PFSK-1 (cell line): ENCODE measurements at regions not wholly inside any gene's neighbourhood (a gene's known extent, or its start where the extent isn't known, plus 50 kb on each side); places are given as distances from the start of the nearest gene placed in this dataset.

ENCODE experiments used
- FOXP2 ChIP-seq: optimal IDR thresholded peaks from 2 replicates; pipeline ENCODE3; 2011; ENCODE audit warnings: borderline replicate concordance, control low read depth, inconsistent platforms; ENCODE audit not compliant: insufficient read depth; ENCODE audit errors: extremely low read length, extremely low read depth
- POLR2AphosphoS5 ChIP-seq: IDR thresholded peaks from 2 replicates; pipeline ENCODE4 v1.6.1; 2012; ENCODE audit warnings: low read depth, mild to moderate bottlenecking, control low read depth, low read length, moderate library complexity
- SIN3A ChIP-seq: IDR thresholded peaks from 2 replicates; pipeline ENCODE4 v1.6.1; 2012; ENCODE audit warnings: mild to moderate bottlenecking, low read length, moderate library complexity, borderline replicate concordance; ENCODE audit not compliant: insufficient read depth
- TAF1 ChIP-seq: IDR thresholded peaks from 2 replicates; pipeline ENCODE4 v1.6.1; 2012; ENCODE audit warnings: low read length, control low read depth, borderline replicate concordance; ENCODE audit not compliant: insufficient read depth
- TF ChIP-seq, protein P1 (sequence below), 2 experiments: IDR thresholded peaks; 2 replicates each; pipeline versions ENCODE4 v1.6.1 to v1.8.0; 2011 to 2012; ENCODE audit warnings: low read depth in 2 of 2, low read length in 2 of 2, control low read depth in 1 of 2, inconsistent platforms in 1 of 2, mild to moderate bottlenecking in 1 of 2, moderate library complexity in 1 of 2; ENCODE audit not compliant: insufficient read depth in 1 of 2

GRCh38 chr6:86730216-86730615 lies 207.1 kb upstream of the HTR1E start:
- TF ChIP-seq, protein P1, sequence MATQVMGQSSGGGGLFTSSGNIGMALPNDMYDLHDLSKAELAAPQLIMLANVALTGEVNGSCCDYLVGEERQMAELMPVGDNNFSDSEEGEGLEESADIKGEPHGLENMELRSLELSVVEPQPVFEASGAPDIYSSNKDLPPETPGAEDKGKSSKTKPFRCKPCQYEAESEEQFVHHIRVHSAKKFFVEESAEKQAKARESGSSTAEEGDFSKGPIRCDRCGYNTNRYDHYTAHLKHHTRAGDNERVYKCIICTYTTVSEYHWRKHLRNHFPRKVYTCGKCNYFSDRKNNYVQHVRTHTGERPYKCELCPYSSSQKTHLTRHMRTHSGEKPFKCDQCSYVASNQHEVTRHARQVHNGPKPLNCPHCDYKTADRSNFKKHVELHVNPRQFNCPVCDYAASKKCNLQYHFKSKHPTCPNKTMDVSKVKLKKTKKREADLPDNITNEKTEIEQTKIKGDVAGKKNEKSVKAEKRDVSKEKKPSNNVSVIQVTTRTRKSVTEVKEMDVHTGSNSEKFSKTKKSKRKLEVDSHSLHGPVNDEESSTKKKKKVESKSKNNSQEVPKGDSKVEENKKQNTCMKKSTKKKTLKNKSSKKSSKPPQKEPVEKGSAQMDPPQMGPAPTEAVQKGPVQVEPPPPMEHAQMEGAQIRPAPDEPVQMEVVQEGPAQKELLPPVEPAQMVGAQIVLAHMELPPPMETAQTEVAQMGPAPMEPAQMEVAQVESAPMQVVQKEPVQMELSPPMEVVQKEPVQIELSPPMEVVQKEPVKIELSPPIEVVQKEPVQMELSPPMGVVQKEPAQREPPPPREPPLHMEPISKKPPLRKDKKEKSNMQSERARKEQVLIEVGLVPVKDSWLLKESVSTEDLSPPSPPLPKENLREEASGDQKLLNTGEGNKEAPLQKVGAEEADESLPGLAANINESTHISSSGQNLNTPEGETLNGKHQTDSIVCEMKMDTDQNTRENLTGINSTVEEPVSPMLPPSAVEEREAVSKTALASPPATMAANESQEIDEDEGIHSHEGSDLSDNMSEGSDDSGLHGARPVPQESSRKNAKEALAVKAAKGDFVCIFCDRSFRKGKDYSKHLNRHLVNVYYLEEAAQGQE (IDR thresholded peaks at IDR 0.05; ENCODE audit: insufficient read depth in 1 of 2, low read depth in 2 of 2, low read length in 2 of 2), result no peak
- TF ChIP-seq POLR2AphosphoS5, result no peak
- TF ChIP-seq SIN3A, result no peak
- no peak for TF ChIP-seq FOXP2
- no peak for TF ChIP-seq TAF1
